Calu3 (cell line): ENCODE measurements at regions not wholly inside any gene's neighbourhood (a gene's known extent, or its start where the extent isn't known, plus 50 kb on each side); places are given as distances from the start of the nearest gene placed in this dataset.

Experiments used
- BruUV-seq: library from RNA; stranded (reverse); fragments of 400-500 nt; replicated peaks from 2 replicates; lab custom pipeline; 2021; lab: Mats Ljungman, UMichigan
- CTCF ChIA-PET: fragments of 300-600 bp; sonication (Branson Sonifier 250); formaldehyde crosslinking; loops from one replicate; lab custom pipeline; 2022; ENCODE audit warnings: antibody characterized with exemption; lab: Charles Lee
- DNase-seq: peaks from one replicate; pipeline ENCODE4 v3.0.0; 2022
- H3K27ac Mint-ChIP-seq: one replicate; pipeline ENCODE4 v1.8.0; 2022; ENCODE audit warnings: mixed read lengths; ENCODE audit not compliant: unreplicated experiment
- H3K27me3 Mint-ChIP-seq: one replicate; pipeline ENCODE4 v1.8.0; 2022; ENCODE audit warnings: mixed read lengths; ENCODE audit not compliant: unreplicated experiment
- H3K36me3 Mint-ChIP-seq: one replicate; pipeline ENCODE4 v1.8.0; 2022; ENCODE audit warnings: mild to moderate bottlenecking, moderate library complexity, mixed read lengths; ENCODE audit not compliant: insufficient read depth, unreplicated experiment
- H3K4me1 Mint-ChIP-seq: one replicate; pipeline ENCODE4 v1.8.0; 2022; ENCODE audit warnings: mild to moderate bottlenecking, low read depth, mixed read lengths; ENCODE audit not compliant: unreplicated experiment
- H3K4me3 Mint-ChIP-seq: one replicate; pipeline ENCODE4 v1.8.0; 2022; ENCODE audit warnings: mild to moderate bottlenecking, low read depth, moderate library complexity, mixed read lengths; ENCODE audit not compliant: unreplicated experiment
- H3K9me3 Mint-ChIP-seq: one replicate; pipeline ENCODE4 v1.8.0; 2022; ENCODE audit warnings: low read depth, mixed read lengths; ENCODE audit not compliant: unreplicated experiment
- CTCF ChIP-seq: fragments of 200-600 bp; IDR thresholded peaks from one replicate; pipeline ENCODE4 v1.8.0; 2022; ENCODE audit warnings: antibody characterized with exemption; ENCODE audit not compliant: unreplicated experiment
- intact Hi-C: fragments of 100-400 bp; cut with micrococcal nuclease; formaldehyde crosslinking; loops from one replicate; pipeline ENCODE4 v1.10.0; 2022; ENCODE audit not compliant: unreplicated experiment

DNA sequence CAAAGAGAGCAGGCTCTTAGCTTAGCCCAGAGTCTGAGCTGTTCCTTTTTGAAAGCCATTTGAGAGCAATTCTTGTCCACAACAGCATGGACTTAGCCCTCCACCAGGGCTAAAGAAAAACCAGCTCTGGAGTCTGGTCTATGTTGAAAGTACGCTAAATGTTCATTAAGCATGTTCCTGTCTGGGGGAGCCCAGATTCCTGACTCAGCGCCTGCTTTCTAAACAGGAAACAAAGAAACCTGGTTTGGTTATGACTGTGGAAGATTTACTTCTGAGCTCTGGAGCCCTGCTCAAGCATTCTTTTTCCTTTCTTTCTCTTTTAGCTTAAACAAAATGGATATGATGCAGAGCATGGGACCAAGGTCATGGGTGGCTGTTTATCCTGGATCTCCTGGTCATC, 279.8 kb downstream of the RBM43 start:
- Mint-ChIP-seq H3K4me3 (no peak overlapping the region), H3K36me3 (no peaks in the 10 kb centered on the region), H3K4me1 (no peaks in the 10 kb centered on the region), H3K9me3 (no peaks in the 10 kb centered on the region), H3K27me3 (no peaks in the 10 kb centered on the region), H3K27ac (no peak overlapping the region)
- BruUV-seq, result no TSS peak
- intact Hi-C loops, result no loop called here
- no peak for TF ChIP-seq CTCF
- CTCF ChIA-PET, result no interaction called here
- DNase-seq, result no peak

DNA sequence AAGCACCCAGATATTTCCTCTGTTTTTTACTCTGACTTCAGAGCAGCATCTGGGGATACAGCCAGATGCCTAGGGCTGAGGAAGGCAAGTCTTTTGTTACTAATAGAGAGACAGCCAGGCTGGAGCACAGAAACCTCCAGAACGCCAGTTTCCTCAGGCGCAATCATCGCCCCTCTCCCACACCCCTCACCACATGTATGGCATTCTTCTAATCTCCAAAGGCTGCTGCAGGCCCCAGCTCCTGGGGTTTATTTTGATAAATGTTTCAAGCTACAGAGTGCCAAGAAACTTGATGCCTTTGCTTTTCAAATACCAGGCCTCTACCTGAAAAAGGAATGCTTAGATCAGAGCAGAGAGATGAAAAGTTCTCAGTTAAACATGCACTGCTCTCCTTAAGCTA, 283.6 kb downstream of the RBM43 start:
- no peak for DNase-seq
- Mint-ChIP-seq H3K9me3 (no peaks in the 10 kb centered on the region), H3K27ac (no peak overlapping the region), H3K4me1 (peaks cover 8% of the 10 kb centered on the region), H3K27me3 (no peaks in the 10 kb centered on the region), H3K36me3 (no peaks in the 10 kb centered on the region), H3K4me3 (no peak overlapping the region)
- BruUV-seq, result no TSS peak
- TF ChIP-seq CTCF, result no peak
- intact Hi-C loops, result no loop called here
- CTCF ChIA-PET, result no interaction called here

GRCh38 chr2:150977296-150977695, 284.4 kb downstream of the RBM43 start:
- H3K4me1 Mint-ChIP-seq, result peaks cover 14% of the 10 kb centered on the region
- H3K27me3 Mint-ChIP-seq, result no peaks in the 10 kb centered on the region
- DNase-seq, result no peak
- H3K9me3 Mint-ChIP-seq, result no peaks in the 10 kb centered on the region
- intact Hi-C loops, result no loop called here
- no peak overlapping the region for H3K4me3 Mint-ChIP-seq
- TF ChIP-seq CTCF, result no peak
- no peaks in the 10 kb centered on the region for H3K36me3 Mint-ChIP-seq
- BruUV-seq, result no TSS peak
- H3K27ac Mint-ChIP-seq, result no peak overlapping the region
- CTCF ChIA-PET, result no interaction called here

GRCh38 chr2:150976604-150977003, 285.1 kb downstream of the RBM43 start:
- no peaks in the 10 kb centered on the region for H3K9me3 Mint-ChIP-seq
- no TSS peak for BruUV-seq
- no peak for TF ChIP-seq CTCF
- peaks cover 7% of the 10 kb centered on the region for H3K36me3 Mint-ChIP-seq
- H3K27ac Mint-ChIP-seq, result no peak overlapping the region
- peaks cover 21% of the 10 kb centered on the region for H3K4me1 Mint-ChIP-seq
- no peak overlapping the region for H3K4me3 Mint-ChIP-seq
- no peak for DNase-seq
- CTCF ChIA-PET, result interaction anchor here (0.7 kb wide), 1 partner anchor 14 kb away, joined by 3 read pairs; no protein-coding TSS in a partner anchor
- intact Hi-C loops, result no loop called here
- no peaks in the 10 kb centered on the region for H3K27me3 Mint-ChIP-seq
